ENCODE measurements at regions not wholly inside any gene's neighbourhood (a gene's known extent, or its start where the extent isn't known, plus 50 kb on each side); places are given as distances from the start of the nearest gene placed in this dataset.

DNA sequence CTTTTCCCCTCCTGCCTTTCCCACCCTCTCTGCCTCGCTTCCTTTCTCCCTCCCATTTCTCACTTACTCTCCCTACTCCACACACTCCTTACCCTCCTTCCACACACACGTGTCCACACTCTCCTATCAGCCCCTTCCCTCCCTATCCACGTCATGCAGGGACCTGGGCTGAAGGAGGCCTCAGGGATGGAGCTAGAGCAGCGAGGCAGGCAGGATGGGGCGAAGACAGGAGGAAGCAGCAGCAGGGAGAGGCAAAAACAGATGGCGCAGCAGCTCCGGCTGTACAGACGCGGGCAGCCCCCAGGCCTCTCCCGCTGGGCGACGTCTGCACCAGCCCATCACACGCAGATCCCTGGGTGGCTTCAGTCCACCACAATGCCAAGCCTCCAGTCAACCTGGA, 97.9 kb downstream of the SPATA19 start:
- 37 to 60% methylated on average over 4 to 5 of the region's 13 CpGs for WGBS, 2 donors (ENCODE audit: low coverage in 1 of 2)
- TF ChIP-seq EP300 (IDR thresholded peaks at IDR 0.05) (no peak), POLR2AphosphoS5 (IDR thresholded peaks at IDR 0.05) (no peak), POLR2A (IDR thresholded peaks at IDR 0.05) (no peak)
- TF ChIP-seq, protein P1, sequence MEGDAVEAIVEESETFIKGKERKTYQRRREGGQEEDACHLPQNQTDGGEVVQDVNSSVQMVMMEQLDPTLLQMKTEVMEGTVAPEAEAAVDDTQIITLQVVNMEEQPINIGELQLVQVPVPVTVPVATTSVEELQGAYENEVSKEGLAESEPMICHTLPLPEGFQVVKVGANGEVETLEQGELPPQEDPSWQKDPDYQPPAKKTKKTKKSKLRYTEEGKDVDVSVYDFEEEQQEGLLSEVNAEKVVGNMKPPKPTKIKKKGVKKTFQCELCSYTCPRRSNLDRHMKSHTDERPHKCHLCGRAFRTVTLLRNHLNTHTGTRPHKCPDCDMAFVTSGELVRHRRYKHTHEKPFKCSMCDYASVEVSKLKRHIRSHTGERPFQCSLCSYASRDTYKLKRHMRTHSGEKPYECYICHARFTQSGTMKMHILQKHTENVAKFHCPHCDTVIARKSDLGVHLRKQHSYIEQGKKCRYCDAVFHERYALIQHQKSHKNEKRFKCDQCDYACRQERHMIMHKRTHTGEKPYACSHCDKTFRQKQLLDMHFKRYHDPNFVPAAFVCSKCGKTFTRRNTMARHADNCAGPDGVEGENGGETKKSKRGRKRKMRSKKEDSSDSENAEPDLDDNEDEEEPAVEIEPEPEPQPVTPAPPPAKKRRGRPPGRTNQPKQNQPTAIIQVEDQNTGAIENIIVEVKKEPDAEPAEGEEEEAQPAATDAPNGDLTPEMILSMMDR (IDR thresholded peaks at IDR 0.05): no peak
- Histone ChIP-seq H3K4me1 (no peaks in the 10 kb centered on the region), H3K27me3 (peaks cover 22% of the 10 kb centered on the region), H3K27ac (no peak overlapping the region), H3K36me3 (no peaks in the 10 kb centered on the region), H3K4me3 (no peak overlapping the region), H3K9me3 (peaks cover 0 to 12% (median 0%) of the 10 kb centered on the region in 3 donors)
- ATAC-seq: no peak

DNA sequence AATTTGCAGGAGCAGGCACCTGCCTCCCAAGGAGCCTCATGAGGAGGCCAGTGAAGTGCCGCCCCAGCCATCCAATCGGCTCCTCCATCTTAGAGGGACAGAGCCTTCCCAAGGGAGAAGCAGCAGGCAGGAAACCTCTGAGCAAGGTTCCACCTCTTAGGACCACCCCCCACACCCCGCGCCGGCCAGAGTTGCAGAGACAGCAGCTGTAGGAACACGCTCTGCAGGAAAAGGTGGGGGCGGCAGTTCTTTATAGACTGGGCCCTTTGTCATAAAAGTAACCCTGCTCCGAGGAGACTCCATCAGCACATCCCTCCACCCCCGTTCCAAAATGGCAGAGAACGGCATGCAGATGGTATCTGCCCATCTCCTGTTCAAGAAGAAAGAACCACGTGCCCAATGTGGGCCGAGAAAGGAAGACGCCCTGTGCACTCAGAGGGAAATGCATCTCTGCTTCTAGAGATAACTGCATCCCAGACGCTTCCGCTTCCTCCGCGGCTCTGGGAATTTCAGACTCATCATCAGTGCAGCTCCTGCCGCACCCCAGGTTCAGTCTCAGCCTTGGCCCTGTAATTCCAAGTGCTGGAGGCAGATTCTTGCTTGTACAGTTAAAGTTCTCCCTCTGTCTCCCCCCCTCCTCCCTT, 98.5 kb downstream of the SPATA19 start:
- TF ChIP-seq EP300 (IDR thresholded peaks at IDR 0.05) (no peak), POLR2AphosphoS5 (IDR thresholded peaks at IDR 0.05) (no peak), POLR2A (IDR thresholded peaks at IDR 0.05) (no peak)
- TF ChIP-seq, protein P1 (IDR thresholded peaks at IDR 0.05): no peak
- Histone ChIP-seq H3K4me1 (no peaks in the 10 kb centered on the region), H3K27ac (no peak overlapping the region), H3K4me3 (no peak overlapping the region), H3K36me3 (no peaks in the 10 kb centered on the region), H3K9me3 (peaks cover 0 to 12% (median 0%) of the 10 kb centered on the region in 3 donors), H3K27me3 (peaks cover 22% of the 10 kb centered on the region)
- ATAC-seq: no peak
- WGBS, 2 donors (ENCODE audit: low coverage in 1 of 2): 47 to 66% methylated on average over 5 to 8 of the region's 18 CpGs

DNA sequence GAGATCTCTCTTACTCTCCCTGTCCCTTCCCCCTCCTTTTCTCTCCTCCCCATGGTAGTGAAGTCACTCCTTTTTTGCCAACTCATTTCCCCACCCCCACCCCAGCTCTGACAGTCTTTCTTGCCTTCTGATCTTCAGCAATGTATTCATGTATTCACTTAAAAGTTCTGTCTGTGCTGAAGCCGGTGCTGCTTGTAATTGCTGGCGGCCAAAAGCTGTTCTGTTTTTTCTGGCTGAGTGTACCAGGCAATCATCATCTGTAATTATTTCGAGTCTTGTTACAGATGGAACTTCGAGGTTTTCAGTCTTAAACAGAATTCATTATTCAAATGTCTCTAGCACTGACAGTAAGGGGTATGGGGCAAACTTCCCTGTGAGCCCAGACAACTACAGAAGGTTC, 99.5 kb downstream of the SPATA19 start:
- H3K27me3 ChIP-seq: peaks cover 28% of the 10 kb centered on the region
- no peak overlapping the region for H3K27ac ChIP-seq
- ATAC-seq: no peak
- WGBS, 2 donors (ENCODE audit: low coverage in 1 of 2): 45 to 71% methylated on average over 1 to 4 of the region's 4 CpGs
- TF ChIP-seq, protein P1 (IDR thresholded peaks at IDR 0.05): no peak
- no peak for TF ChIP-seq POLR2A (IDR thresholded peaks at IDR 0.05)
- TF ChIP-seq POLR2AphosphoS5 (IDR thresholded peaks at IDR 0.05): no peak
- no peak for TF ChIP-seq EP300 (IDR thresholded peaks at IDR 0.05)
- H3K36me3 ChIP-seq: no peaks in the 10 kb centered on the region
- no peak overlapping the region for H3K4me3 ChIP-seq
- peaks cover 0 to 12% (median 0%) of the 10 kb centered on the region in 3 donors for H3K9me3 ChIP-seq
- H3K4me1 ChIP-seq: no peaks in the 10 kb centered on the region

DNA sequence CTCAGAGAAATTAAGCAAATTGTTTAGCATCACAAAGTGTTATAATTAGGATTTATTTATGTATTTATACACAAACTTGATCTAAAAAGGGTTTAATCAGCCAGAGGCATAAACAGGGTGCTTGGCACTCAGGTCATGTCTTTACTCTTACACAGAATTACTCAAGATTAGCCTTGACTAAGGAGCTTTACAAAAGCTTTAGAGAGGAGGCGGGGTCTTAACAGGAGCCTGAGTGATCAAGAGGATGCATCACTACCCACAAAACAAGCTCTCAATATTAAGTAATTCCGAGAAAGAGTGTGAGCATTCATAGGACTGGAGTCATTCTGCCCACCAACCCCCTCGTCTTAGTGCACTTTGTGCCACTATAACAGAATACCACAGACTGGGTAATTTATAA, 103.0 kb downstream of the SPATA19 start:
- WGBS, 2 donors (ENCODE audit: low coverage in 1 of 2): 75 to 90% methylated on average over 3 of the region's 3 CpGs
- ATAC-seq: no peak
- Histone ChIP-seq H3K4me3 (no peak overlapping the region), H3K27ac (no peak overlapping the region), H3K27me3 (peaks cover 19% of the 10 kb centered on the region), H3K9me3 (no peaks in the 10 kb centered on the region), H3K4me1 (no peaks in the 10 kb centered on the region), H3K36me3 (no peaks in the 10 kb centered on the region)
- TF ChIP-seq, protein P1 (IDR thresholded peaks at IDR 0.05): no peak
- TF ChIP-seq POLR2A (IDR thresholded peaks at IDR 0.05): no peak
- no peak for TF ChIP-seq EP300 (IDR thresholded peaks at IDR 0.05)
- TF ChIP-seq POLR2AphosphoS5 (IDR thresholded peaks at IDR 0.05): no peak

DNA sequence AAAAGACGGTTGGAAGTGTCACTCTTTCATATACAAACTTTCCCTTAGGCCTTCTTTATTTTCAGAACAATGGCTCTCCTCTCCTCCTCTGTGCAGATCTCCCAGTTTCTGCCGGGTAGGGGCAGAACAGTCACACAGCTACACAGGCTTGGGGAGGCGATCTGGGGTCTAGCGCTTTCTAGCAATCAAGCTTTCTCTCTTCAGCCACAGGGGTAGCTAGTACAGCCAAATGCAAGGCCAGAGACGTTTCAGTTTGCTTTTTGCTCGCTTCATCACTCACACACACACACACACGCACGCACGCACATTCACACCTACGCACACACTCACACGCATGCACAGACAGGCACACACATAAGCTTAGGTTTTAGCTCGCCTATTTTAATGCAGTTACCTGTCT, 104.3 kb downstream of the SPATA19 start:
- WGBS, 2 donors (ENCODE audit: low coverage in 1 of 2): 78 to 82% methylated on average over 8 to 12 of the region's 12 CpGs

More for the DNA sequence above, 104.3 kb downstream of the SPATA19 start:
- no peak overlapping the region for H3K27ac ChIP-seq
- peaks cover 12% of the 10 kb centered on the region for H3K27me3 ChIP-seq
- no peak for ATAC-seq
- H3K4me1 ChIP-seq: no peaks in the 10 kb centered on the region
- H3K36me3 ChIP-seq: no peaks in the 10 kb centered on the region
- H3K9me3 ChIP-seq: no peaks in the 10 kb centered on the region
- TF ChIP-seq POLR2A (IDR thresholded peaks at IDR 0.05): no peak
- TF ChIP-seq, protein P1 (IDR thresholded peaks at IDR 0.05): no peak
- no peak for TF ChIP-seq EP300 (IDR thresholded peaks at IDR 0.05)
- no peak for TF ChIP-seq POLR2AphosphoS5 (IDR thresholded peaks at IDR 0.05)
- H3K4me3 ChIP-seq: no peak overlapping the region
